ENCODE measurements at regions not wholly inside any gene's neighbourhood (a gene's known extent, or its start where the extent isn't known, plus 50 kb on each side); places are given as distances from the start of the nearest gene placed in this dataset.

DNA sequence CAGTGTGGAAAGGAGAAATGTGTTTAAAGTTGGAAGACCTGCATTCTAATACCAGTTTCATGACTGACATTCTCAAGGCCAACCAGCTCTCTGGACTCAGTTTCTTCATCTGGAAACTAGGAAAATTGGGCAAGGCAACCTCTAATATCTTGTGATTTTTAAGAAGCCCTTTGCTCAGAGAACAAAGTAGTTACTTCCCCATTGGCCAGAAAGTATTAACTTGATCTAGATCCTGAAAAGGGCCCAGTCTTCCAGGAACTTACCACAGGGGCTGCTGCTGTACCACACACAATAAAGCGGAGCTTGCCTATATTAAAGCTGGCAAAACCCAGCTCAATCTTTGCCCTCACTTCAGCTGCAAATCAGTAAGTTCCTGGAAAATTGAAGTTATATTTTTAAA lies 155.6 kb upstream of the ADO start:
- Histone ChIP-seq H3K36me3 (ENCODE audit: insufficient read depth, low read length) (no peaks in the 10 kb centered on the region), H3K27ac (no peak overlapping the region), H3K4me3 (no peak overlapping the region), H3K9ac (ENCODE audit: insufficient read length) (no peak overlapping the region), H3K9me3 (ENCODE audit: low read depth, low read length) (no peaks in the 10 kb centered on the region)
- DNase-seq (ENCODE audit: low read depth, low spot score): no peak
- TF ChIP-seq POLR2AphosphoS5 (IDR thresholded peaks at IDR 0.05; ENCODE audit: borderline replicate concordance, low read depth, low read length) (no peak), FOXP2 (optimal IDR thresholded peaks at IDR 0.05; ENCODE audit: control extremely low read depth, extremely low read length, insufficient read depth) (no peak), EZH2 (IDR thresholded peaks at IDR 0.05) (no peak)

DNA sequence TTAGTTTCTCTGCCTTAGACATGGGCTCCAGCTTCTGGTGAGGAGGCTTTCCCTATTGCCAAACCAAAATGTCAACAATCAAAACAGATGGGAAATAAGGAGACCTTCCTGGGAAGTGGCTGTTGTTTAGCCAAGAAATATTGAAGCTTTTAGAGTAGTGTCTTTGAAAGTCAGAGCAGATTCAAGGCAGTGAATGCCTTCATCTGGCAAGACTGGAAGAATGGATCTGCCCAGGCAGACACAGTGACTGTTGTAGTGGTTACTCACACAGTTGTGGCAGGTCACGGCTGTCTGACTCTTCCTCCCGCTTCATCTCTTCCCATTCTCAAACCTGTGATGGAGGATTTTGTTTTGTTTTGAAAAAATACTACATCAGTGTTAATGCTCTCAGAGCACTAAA lies 154.1 kb upstream of the ADO start:
- DNase-seq (ENCODE audit: low read depth, low spot score): no peak
- Histone ChIP-seq H3K9me3 (ENCODE audit: low read depth, low read length) (no peaks in the 10 kb centered on the region), H3K27ac (no peak overlapping the region), H3K9ac (ENCODE audit: insufficient read length) (no peak overlapping the region), H3K36me3 (ENCODE audit: insufficient read depth, low read length) (no peaks in the 10 kb centered on the region), H3K4me3 (no peak overlapping the region)
- TF ChIP-seq EZH2 (IDR thresholded peaks at IDR 0.05): no peak
- no peak for TF ChIP-seq FOXP2 (optimal IDR thresholded peaks at IDR 0.05; ENCODE audit: control extremely low read depth, extremely low read length, insufficient read depth)
- no peak for TF ChIP-seq POLR2AphosphoS5 (IDR thresholded peaks at IDR 0.05; ENCODE audit: borderline replicate concordance, low read depth, low read length)

DNA sequence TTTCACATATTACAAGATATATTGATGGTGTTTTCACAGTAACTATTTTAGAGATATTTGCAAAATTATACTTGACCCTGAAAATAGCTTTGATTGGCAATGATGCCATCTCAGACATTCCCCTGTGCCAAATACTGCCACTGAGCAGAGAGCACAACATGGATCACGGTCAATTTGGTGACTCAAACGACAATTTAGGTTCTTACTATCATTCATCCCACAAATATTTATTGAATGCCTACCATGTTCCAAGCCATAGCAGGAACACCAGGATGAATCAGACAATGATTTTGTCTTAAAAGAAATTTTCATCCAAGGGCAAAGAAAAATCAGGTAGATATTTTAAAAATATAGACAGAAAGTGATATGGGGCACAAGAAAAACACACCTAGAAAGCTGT lies 153.2 kb upstream of the ADO start:
- no peak overlapping the region for H3K4me3 ChIP-seq
- H3K9ac ChIP-seq (ENCODE audit: insufficient read length): no peak overlapping the region
- no peaks in the 10 kb centered on the region for H3K9me3 ChIP-seq (ENCODE audit: low read depth, low read length)
- TF ChIP-seq FOXP2 (optimal IDR thresholded peaks at IDR 0.05; ENCODE audit: control extremely low read depth, extremely low read length, insufficient read depth): no peak
- TF ChIP-seq EZH2 (IDR thresholded peaks at IDR 0.05): no peak
- no peak for TF ChIP-seq POLR2AphosphoS5 (IDR thresholded peaks at IDR 0.05; ENCODE audit: borderline replicate concordance, low read depth, low read length)
- H3K36me3 ChIP-seq (ENCODE audit: insufficient read depth, low read length): no peaks in the 10 kb centered on the region
- no peak overlapping the region for H3K27ac ChIP-seq
- DNase-seq (ENCODE audit: low read depth, low spot score): no peak

DNA sequence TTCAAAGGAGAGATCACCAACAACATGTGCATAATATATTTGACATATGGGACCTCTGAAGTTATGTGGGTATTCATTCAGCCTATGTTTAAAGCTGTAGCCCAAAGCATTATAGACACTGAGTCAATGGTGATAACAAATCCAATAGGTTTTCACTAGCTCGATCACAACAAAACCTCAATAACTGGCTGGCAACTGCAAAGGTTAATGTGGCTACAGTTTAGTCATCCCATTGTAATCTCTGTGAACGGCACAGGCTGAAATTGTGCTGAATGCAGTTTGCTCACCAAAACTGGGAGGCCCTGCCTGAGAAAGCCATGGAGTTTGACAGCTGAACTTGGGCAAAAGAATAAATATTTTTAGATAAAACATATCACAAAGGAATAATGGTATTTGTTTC lies 152.4 kb upstream of the ADO start:
- Histone ChIP-seq H3K27ac (no peak overlapping the region), H3K4me3 (no peak overlapping the region)
- TF ChIP-seq POLR2AphosphoS5 (IDR thresholded peaks at IDR 0.05; ENCODE audit: borderline replicate concordance, low read depth, low read length): no peak
- TF ChIP-seq FOXP2 (optimal IDR thresholded peaks at IDR 0.05; ENCODE audit: control extremely low read depth, extremely low read length, insufficient read depth): no peak
- no peak for TF ChIP-seq EZH2 (IDR thresholded peaks at IDR 0.05)

DNA sequence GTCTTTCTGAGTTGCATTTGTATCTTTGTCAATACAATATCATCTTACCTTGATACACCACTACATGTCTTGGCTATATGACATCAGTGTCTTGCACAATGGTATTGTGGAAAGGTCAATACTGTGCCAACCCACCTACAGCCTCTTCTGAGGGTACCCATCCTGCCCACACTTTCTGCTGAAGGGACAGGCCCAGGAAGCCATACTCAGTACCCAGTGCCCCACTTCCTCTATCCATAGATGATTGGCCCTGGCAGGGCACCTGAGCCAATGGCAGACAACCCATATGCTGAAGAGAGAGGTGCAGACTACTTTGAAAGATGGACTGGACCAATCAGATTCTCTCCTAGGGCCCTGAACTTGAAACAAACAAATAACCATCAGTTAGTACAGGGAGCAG lies 152.0 kb upstream of the ADO start:
- Histone ChIP-seq H3K27ac (no peak overlapping the region), H3K9ac (ENCODE audit: insufficient read length) (no peak overlapping the region), H3K36me3 (ENCODE audit: insufficient read depth, low read length) (no peaks in the 10 kb centered on the region), H3K9me3 (ENCODE audit: low read depth, low read length) (no peaks in the 10 kb centered on the region), H3K4me3 (no peak overlapping the region)
- TF ChIP-seq EZH2 (IDR thresholded peaks at IDR 0.05) (no peak), POLR2AphosphoS5 (IDR thresholded peaks at IDR 0.05; ENCODE audit: borderline replicate concordance, low read depth, low read length) (no peak), FOXP2 (optimal IDR thresholded peaks at IDR 0.05; ENCODE audit: control extremely low read depth, extremely low read length, insufficient read depth) (no peak)
- DNase-seq (ENCODE audit: low read depth, low spot score): no peak

More for the DNA sequence above, 152.4 kb upstream of the ADO start:
- Histone ChIP-seq H3K36me3 (ENCODE audit: insufficient read depth, low read length) (no peaks in the 10 kb centered on the region), H3K9ac (ENCODE audit: insufficient read length) (no peak overlapping the region), H3K9me3 (ENCODE audit: low read depth, low read length) (no peaks in the 10 kb centered on the region)
- no peak for DNase-seq (ENCODE audit: low read depth, low spot score)

DNA sequence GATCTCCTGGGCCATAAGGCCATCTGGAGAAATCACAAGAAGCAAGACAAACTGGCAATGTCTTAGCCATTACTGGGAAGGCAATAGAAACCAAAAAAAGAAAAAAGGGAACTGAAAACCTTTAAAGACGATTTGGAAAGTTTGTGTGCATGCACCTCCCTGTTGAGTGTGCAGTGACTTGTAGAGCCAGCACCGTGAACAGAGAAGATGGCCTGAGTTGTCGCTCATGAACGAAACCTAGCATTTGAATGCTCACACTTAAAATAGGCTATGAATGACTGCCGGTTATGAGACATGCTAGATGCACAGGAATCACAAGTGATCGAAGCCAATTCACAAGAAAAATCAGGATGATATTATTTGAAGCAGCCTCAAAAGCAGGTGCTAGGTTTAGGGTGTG lies 151.3 kb upstream of the ADO start:
- H3K27ac ChIP-seq: no peak overlapping the region
- TF ChIP-seq EZH2 (IDR thresholded peaks at IDR 0.05): no peak
- TF ChIP-seq POLR2AphosphoS5 (IDR thresholded peaks at IDR 0.05; ENCODE audit: borderline replicate concordance, low read depth, low read length): no peak
- no peak for TF ChIP-seq FOXP2 (optimal IDR thresholded peaks at IDR 0.05; ENCODE audit: control extremely low read depth, extremely low read length, insufficient read depth)

DNA sequence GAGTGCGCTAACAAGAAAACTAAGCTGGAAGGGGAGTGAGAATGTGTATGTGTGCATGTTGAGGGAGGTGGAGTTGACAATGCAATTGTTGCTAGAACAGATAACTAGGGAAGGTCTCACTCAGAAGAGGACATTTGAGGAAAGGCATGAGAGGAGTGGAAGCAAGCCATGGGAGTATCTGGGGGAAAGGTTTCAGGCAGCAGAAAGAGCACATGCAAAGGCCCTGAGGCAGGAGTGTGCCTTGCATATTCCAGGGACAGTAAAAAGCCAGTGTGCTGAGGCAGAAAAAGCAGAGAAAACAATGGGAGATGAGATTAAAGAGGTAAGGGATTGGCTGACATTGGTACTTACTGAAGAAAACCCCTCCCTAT lies 149.6 kb upstream of the ADO start:
- no peaks in the 10 kb centered on the region for H3K36me3 ChIP-seq (ENCODE audit: insufficient read depth, low read length)
- no peak overlapping the region for H3K9ac ChIP-seq (ENCODE audit: insufficient read length)
- no peak for TF ChIP-seq FOXP2 (optimal IDR thresholded peaks at IDR 0.05; ENCODE audit: control extremely low read depth, extremely low read length, insufficient read depth)
- no peak for TF ChIP-seq EZH2 (IDR thresholded peaks at IDR 0.05)
- no peak for TF ChIP-seq POLR2AphosphoS5 (IDR thresholded peaks at IDR 0.05; ENCODE audit: borderline replicate concordance, low read depth, low read length)
- no peak for DNase-seq (ENCODE audit: low read depth, low spot score)
- no peaks in the 10 kb centered on the region for H3K9me3 ChIP-seq (ENCODE audit: low read depth, low read length)
- no peak overlapping the region for H3K27ac ChIP-seq
- H3K4me3 ChIP-seq: no peak overlapping the region

More for the DNA sequence above, 151.3 kb upstream of the ADO start:
- no peaks in the 10 kb centered on the region for H3K36me3 ChIP-seq (ENCODE audit: insufficient read depth, low read length)
- H3K4me3 ChIP-seq: no peak overlapping the region
- no peak for DNase-seq (ENCODE audit: low read depth, low spot score)
- no peaks in the 10 kb centered on the region for H3K9me3 ChIP-seq (ENCODE audit: low read depth, low read length)
- no peak overlapping the region for H3K9ac ChIP-seq (ENCODE audit: insufficient read length)

DNA sequence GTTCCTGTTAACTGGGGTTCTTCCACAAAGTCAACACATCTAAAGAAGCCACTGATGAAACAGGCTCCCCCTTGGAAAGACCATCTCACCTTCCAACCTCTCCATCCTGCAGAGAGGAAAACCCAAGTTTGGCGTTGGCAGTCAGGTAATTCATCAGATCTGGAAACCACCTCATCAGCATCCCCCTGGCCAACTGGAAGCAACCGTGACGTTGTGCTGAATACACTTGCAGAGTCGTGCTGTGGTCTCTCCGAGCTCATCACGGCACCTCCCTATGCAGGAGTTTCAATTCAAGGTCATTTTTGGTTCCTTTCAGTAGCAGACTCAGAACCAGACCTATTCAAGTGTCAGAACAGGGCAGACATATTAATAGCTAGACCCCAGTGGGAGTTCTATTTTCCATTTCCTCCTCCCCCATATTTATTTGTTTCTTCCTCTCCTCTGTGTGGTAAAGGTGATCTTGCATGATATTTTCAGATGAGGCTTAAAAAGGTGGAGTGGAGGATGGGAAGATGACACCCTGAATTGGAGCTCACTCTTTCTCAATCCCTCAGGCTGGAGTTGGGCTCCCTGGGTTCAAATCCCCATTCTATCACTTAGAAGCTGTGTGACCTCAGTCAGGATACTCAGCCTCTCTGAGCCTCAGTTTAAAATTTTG lies 149.1 kb upstream of the ADO start:
- Histone ChIP-seq H3K9me3 (ENCODE audit: low read depth, low read length) (no peaks in the 10 kb centered on the region), H3K36me3 (ENCODE audit: insufficient read depth, low read length) (no peaks in the 10 kb centered on the region), H3K4me3 (no peak overlapping the region), H3K27ac (no peak overlapping the region), H3K9ac (ENCODE audit: insufficient read length) (no peak overlapping the region)
- DNase-seq (ENCODE audit: low read depth, low spot score): no peak
- TF ChIP-seq FOXP2 (optimal IDR thresholded peaks at IDR 0.05; ENCODE audit: control extremely low read depth, extremely low read length, insufficient read depth): no peak
- TF ChIP-seq POLR2AphosphoS5 (IDR thresholded peaks at IDR 0.05; ENCODE audit: borderline replicate concordance, low read depth, low read length): no peak
- no peak for TF ChIP-seq EZH2 (IDR thresholded peaks at IDR 0.05)
